ENCODE measurements at regions not wholly inside any gene's neighbourhood (a gene's known extent, or its start where the extent isn't known, plus 50 kb on each side); places are given as distances from the start of the nearest gene placed in this dataset.

- H3K4me2 ChIP-seq (replicated peaks; ENCODE audit: extremely low read depth, low read length, poor library complexity, severe bottlenecking): no peak overlapping the region
- no CpG with 5 or more reads among the region's 3 CpGs for WGBS (ENCODE audit: insufficient coverage)
- intact Hi-C loops (cut with micrococcal nuclease): no loop called here
- H3K27ac ChIP-seq (ENCODE audit: low read depth in 1 of 2, low read length in 2 of 2): no peak overlapping the region
- H2AFZ ChIP-seq (ENCODE audit: insufficient read depth, low read depth, low read length, poor library complexity, severe bottlenecking): no peak overlapping the region
- peaks cover 0 to 5% (median 2%) of the 10 kb centered on the region in 7 donors for H3K9me3 Mint-ChIP-seq
- no peak overlapping the region for H3K4me3 Mint-ChIP-seq
- H3K27me3 Mint-ChIP-seq (ENCODE audit: low read depth in 3 of 3): peaks cover 4% of the 10 kb centered on the region in 3 donors
- no peak for TF ChIP-seq CTCF (IDR thresholded peaks at IDR 0.05)
- H3K9me3 ChIP-seq (replicated peaks in 1 of 2; ENCODE audit: control insufficient read depth in 1 of 2, insufficient read depth in 1 of 2, low read length in 2 of 2): no peaks in the 10 kb centered on the region
- H3K36me3 ChIP-seq (replicated peaks in 1 of 2; ENCODE audit: control insufficient read depth in 1 of 2, insufficient read depth in 2 of 2, low read length in 2 of 2): no peaks in the 10 kb centered on the region
- no peaks in the 10 kb centered on the region for H3K27me3 ChIP-seq (ENCODE audit: control insufficient read depth in 2 of 2, insufficient read depth in 2 of 2, low read length in 2 of 2)
- H3K4me1 Mint-ChIP-seq: no peaks in the 10 kb centered on the region
- no peaks in the 10 kb centered on the region for H3K79me2 ChIP-seq (ENCODE audit: insufficient read depth, low read length)
- no peak overlapping the region for H3K9ac ChIP-seq (ENCODE audit: insufficient read depth, low read length, poor library complexity, severe bottlenecking)
- no peak for DNase-seq
- no peak overlapping the region for H3K4me3 ChIP-seq (replicated peaks in 1 of 3; ENCODE audit: low read depth in 2 of 3, low read length in 3 of 3)
- H4K20me1 ChIP-seq (ENCODE audit: insufficient read depth, low read length): no peaks in the 10 kb centered on the region
- H3K4me1 ChIP-seq (ENCODE audit: control insufficient read depth in 1 of 2, insufficient read depth in 2 of 2, low read length in 2 of 2): no peaks in the 10 kb centered on the region
- H3K36me3 Mint-ChIP-seq: no peaks in the 10 kb centered on the region
- no peak overlapping the region for H3K27ac Mint-ChIP-seq
Measured at GRCh38 chr15:47857776-47858167, 140.5 kb downstream of the SEMA6D start.

- no peak for DNase-seq
- Histone ChIP-seq H3K79me2 (ENCODE audit: insufficient read depth, low read length) (no peaks in the 10 kb centered on the region), H3K4me1 (ENCODE audit: control insufficient read depth in 1 of 2, insufficient read depth in 2 of 2, low read length in 2 of 2) (no peaks in the 10 kb centered on the region), H3K9me3 (replicated peaks in 1 of 2; ENCODE audit: control insufficient read depth in 1 of 2, insufficient read depth in 1 of 2, low read length in 2 of 2) (peaks cover 0 to 5% of the 10 kb centered on the region in 2 donors), H3K9ac (ENCODE audit: insufficient read depth, low read length, poor library complexity, severe bottlenecking) (no peak overlapping the region), H3K4me3 (replicated peaks in 1 of 3; ENCODE audit: low read depth in 2 of 3, low read length in 3 of 3) (no peak overlapping the region), H3K27ac (ENCODE audit: low read depth in 1 of 2, low read length in 2 of 2) (no peak overlapping the region), H3K36me3 (replicated peaks in 1 of 2; ENCODE audit: control insufficient read depth in 1 of 2, insufficient read depth in 2 of 2, low read length in 2 of 2) (no peaks in the 10 kb centered on the region), H2AFZ (ENCODE audit: insufficient read depth, low read depth, low read length, poor library complexity, severe bottlenecking) (no peak overlapping the region), H3K4me2 (replicated peaks; ENCODE audit: extremely low read depth, low read length, poor library complexity, severe bottlenecking) (no peak overlapping the region), H3K27me3 (ENCODE audit: control insufficient read depth in 2 of 2, insufficient read depth in 2 of 2, low read length in 2 of 2) (no peaks in the 10 kb centered on the region), H4K20me1 (ENCODE audit: insufficient read depth, low read length) (no peaks in the 10 kb centered on the region)
- WGBS (ENCODE audit: insufficient coverage): 94% methylated on average over 6 of the region's 10 CpGs
- Mint-ChIP-seq H3K4me3 (no peak overlapping the region), H3K36me3 (no peaks in the 10 kb centered on the region), H3K4me1 (no peaks in the 10 kb centered on the region), H3K9me3 (peaks cover 1 to 13% (median 4%) of the 10 kb centered on the region in 7 donors), H3K27ac (no peak overlapping the region), H3K27me3 (ENCODE audit: low read depth in 3 of 3) (peaks cover 2 to 6% (median 5%) of the 10 kb centered on the region in 3 donors)
- intact Hi-C loops (cut with micrococcal nuclease): no loop called here
- no peak for TF ChIP-seq CTCF (IDR thresholded peaks at IDR 0.05)
Measured at GRCh38 chr15:47861111-47861903, 144.0 kb downstream of the SEMA6D start.

All from CD14-positive monocyte (primary cell).